ENCODE measurements at regions not wholly inside any gene's neighbourhood (a gene's known extent, or its start where the extent isn't known, plus 50 kb on each side); places are given as distances from the start of the nearest gene placed in this dataset.
"Not testable (repeated sequence)": the region's sequence is repeated elsewhere in the genome, so short reads cannot be mapped to it uniquely, and the experiment has no call there.

GRCh38 chr14:21819891-21820290, 146.3 kb upstream of the OR4E1 start:
- not testable (repeated sequence) for TF ChIP-seq CTCF (IDR thresholded peaks at IDR 0.05; ENCODE audit: low read depth, low read length); EZH2phosphoT487 (IDR thresholded peaks at IDR 0.05; ENCODE audit: low read depth)

Measured in OCI-LY3 (cell line).